ENCODE measurements at regions not wholly inside any gene's neighbourhood (a gene's known extent, or its start where the extent isn't known, plus 50 kb on each side); places are given as distances from the start of the nearest gene placed in this dataset.

- TF ChIP-seq, protein P1, sequence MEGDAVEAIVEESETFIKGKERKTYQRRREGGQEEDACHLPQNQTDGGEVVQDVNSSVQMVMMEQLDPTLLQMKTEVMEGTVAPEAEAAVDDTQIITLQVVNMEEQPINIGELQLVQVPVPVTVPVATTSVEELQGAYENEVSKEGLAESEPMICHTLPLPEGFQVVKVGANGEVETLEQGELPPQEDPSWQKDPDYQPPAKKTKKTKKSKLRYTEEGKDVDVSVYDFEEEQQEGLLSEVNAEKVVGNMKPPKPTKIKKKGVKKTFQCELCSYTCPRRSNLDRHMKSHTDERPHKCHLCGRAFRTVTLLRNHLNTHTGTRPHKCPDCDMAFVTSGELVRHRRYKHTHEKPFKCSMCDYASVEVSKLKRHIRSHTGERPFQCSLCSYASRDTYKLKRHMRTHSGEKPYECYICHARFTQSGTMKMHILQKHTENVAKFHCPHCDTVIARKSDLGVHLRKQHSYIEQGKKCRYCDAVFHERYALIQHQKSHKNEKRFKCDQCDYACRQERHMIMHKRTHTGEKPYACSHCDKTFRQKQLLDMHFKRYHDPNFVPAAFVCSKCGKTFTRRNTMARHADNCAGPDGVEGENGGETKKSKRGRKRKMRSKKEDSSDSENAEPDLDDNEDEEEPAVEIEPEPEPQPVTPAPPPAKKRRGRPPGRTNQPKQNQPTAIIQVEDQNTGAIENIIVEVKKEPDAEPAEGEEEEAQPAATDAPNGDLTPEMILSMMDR (IDR thresholded peaks at IDR 0.05), result no peak
- no peak for TF ChIP-seq ZFX (IDR thresholded peaks at IDR 0.05; ENCODE audit: borderline replicate concordance)
Measured at GRCh38 chr6:165978476-165978875, 189.2 kb downstream of the TBXT start.

GRCh38 chr6:165976684-165977083 lies 191.0 kb downstream of the TBXT start:
- no peak for TF ChIP-seq ZFX (IDR thresholded peaks at IDR 0.05; ENCODE audit: borderline replicate concordance)
- TF ChIP-seq, protein P1 (IDR thresholded peaks at IDR 0.05), result no peak
- H3K27ac ChIP-seq, result no peak overlapping the region

More at GRCh38 chr6:165978476-165978875, 189.2 kb downstream of the TBXT start:
- H3K27ac ChIP-seq, result no peak overlapping the region

GRCh38 chr6:165974817-165975216 lies 192.8 kb downstream of the TBXT start:
- TF ChIP-seq, protein P1 (IDR thresholded peaks at IDR 0.05), result no peak
- TF ChIP-seq ZFX (IDR thresholded peaks at IDR 0.05; ENCODE audit: borderline replicate concordance), result no peak
- no peak overlapping the region for H3K27ac ChIP-seq

DNA sequence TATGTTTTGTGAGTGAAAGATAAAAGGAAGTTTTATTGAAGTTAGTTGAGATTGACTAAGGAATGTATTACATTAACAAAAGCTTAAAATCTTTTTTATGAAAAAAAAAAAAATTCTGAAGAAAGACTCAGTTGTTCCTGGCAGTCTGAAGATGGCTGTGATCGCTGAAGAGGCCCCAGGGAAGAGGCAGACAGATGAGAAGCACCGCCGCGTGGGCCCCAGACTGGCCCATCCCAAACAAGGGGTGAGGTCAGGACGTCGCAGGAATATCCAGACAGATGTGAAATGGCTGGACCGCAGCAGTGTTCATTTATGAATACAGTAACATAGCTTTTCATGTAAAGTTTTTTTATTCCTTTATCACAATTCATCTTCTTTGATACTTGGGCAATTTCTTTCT lies 194.2 kb downstream of the TBXT start:
- no peak for TF ChIP-seq ZFX (IDR thresholded peaks at IDR 0.05; ENCODE audit: borderline replicate concordance)
- TF ChIP-seq, protein P1 (IDR thresholded peaks at IDR 0.05), result no peak
- no peak overlapping the region for H3K27ac ChIP-seq

DNA sequence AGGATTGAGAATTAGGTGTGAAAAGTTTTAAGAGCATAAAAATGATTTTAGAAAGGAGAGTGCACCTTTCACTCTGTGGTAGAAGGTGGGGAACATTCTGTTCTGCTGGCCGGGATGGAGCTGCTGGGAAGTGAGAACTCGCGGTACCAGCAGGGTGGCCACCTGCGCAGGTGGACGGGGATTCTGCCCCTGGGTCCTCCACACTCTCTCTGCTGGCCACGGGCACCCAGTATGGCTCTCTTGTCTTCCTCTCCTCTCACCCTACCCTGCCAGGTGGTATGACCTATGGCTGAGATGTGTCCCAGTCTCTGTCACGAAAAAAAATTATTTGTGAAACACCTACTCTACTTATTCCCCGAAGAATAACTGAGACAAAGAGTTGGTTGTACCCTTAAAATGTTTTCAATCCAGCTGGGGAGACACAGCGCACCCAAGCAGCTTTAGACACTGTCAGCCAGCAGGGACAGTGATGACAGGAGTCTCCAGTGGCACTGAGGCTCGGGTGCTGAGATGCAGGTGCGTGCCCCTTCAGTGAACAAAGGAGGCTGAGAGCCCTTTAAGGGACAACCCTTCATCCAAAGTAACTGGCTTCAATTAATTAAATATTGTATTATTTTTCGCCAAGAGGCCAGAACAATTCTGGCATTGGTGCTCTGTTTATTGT lies 195.4 kb downstream of the TBXT start:
- TF ChIP-seq ZFX (IDR thresholded peaks at IDR 0.05; ENCODE audit: borderline replicate concordance), result no peak
- TF ChIP-seq, protein P1 (IDR thresholded peaks at IDR 0.05), result no peak
- H3K27ac ChIP-seq, result no peak overlapping the region

DNA sequence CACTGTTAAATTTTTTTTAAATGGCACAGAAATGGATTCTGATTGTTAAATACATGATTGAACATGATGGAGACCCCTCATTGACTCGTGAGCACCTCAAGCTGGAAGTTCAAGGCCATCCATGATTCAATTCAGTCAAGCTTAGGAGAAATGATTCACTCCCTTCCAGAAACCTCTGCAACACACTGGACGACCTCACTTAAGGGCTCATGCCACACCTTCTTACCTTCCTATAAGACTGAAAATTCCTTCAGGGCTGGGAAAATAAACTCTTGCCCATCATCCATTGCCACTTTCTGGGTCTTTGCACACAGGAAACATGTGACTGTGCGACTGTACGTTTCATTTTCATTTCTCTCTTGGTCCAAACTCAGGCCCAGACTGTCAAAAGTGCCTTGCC lies 196.4 kb downstream of the TBXT start:
- no peak overlapping the region for H3K27ac ChIP-seq
- TF ChIP-seq, protein P1 (IDR thresholded peaks at IDR 0.05), result no peak
- TF ChIP-seq ZFX (IDR thresholded peaks at IDR 0.05; ENCODE audit: borderline replicate concordance), result no peak

DNA sequence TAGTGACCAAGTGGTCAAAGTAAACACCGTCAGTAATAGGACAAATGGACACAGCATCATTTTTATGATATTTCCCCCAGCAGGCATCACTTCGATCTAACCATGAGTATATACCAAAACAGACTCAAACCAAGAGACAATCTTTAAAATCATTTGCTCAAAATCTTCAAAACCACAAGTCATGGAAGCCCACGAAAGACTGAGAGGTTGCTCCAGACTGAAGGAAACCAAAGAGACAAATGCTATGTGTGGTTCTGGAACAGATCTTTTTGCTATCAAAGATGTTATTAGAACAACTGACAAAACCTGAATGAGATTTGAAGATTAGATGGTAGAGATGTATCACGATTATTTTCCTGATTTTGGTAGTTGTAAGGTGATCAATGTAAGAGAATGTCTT lies 197.7 kb downstream of the TBXT start:
- no peak overlapping the region for H3K27ac ChIP-seq
- TF ChIP-seq, protein P1 (IDR thresholded peaks at IDR 0.05), result no peak
- TF ChIP-seq ZFX (IDR thresholded peaks at IDR 0.05; ENCODE audit: borderline replicate concordance), result no peak
